Stimulated activated CD8-positive, alpha-beta memory T cell treated with anti-CD3 and anti-CD28 coated beads, Interleukin-4, amount 100 ng/mL, for 24 hours (primary cell): ENCODE measurements at regions not wholly inside any gene's neighbourhood (a gene's known extent, or its start where the extent isn't known, plus 50 kb on each side); places are given as distances from the start of the nearest gene placed in this dataset.
"Not testable (repeated sequence)": the region's sequence is repeated elsewhere in the genome, so short reads cannot be mapped to it uniquely, and the experiment has no call there.

Source experiments
- DNase-seq: peaks from one replicate; pipeline ENCODE4 v3.0.0-alpha.2; 2020; ENCODE audit warnings: low read depth

- DNase-seq = no peak
These were observed 244.9 kb downstream of the ARHGAP12 start for GRCh38 chr10:31683682-31684081.

- no peak for DNase-seq
These were observed 248.7 kb downstream of the ARHGAP12 start for GRCh38 chr10:31679936-31680335.

GRCh38 chr10:31678575-31679516, 249.8 kb downstream of the ARHGAP12 start:
- DNase-seq = no peak

- DNase-seq = no peak
These were observed 250.5 kb downstream of the ARHGAP12 start for GRCh38 chr10:31678139-31678536.

- no peak for DNase-seq
These were observed 251.2 kb downstream of the ARHGAP12 start for GRCh38 chr10:31677195-31678138.

- DNase-seq = no peak
These were observed 252.9 kb downstream of the ARHGAP12 start for GRCh38 chr10:31675726-31676125.

GRCh38 chr10:31669357-31669756, 259.3 kb downstream of the ARHGAP12 start:
- DNase-seq = no peak

GRCh38 chr10:31668326-31668725, 260.3 kb downstream of the ARHGAP12 start:
- DNase-seq = no peak

GRCh38 chr10:31665764-31666279, 262.8 kb downstream of the ARHGAP12 start:
- DNase-seq = not testable (repeated sequence)

- DNase-seq = no peak
These were observed 263.8 kb downstream of the ARHGAP12 start for GRCh38 chr10:31664803-31665202.

- not testable (repeated sequence) for DNase-seq
These were observed 264.6 kb downstream of the ARHGAP12 start for GRCh38 chr10:31664071-31664470.

- DNase-seq = no peak
These were observed 268.3 kb downstream of the ARHGAP12 start for GRCh38 chr10:31660300-31660699.

GRCh38 chr10:31659665-31660064, 269.0 kb downstream of the ARHGAP12 start:
- DNase-seq = no peak

GRCh38 chr10:31657434-31657872, 271.2 kb downstream of the ARHGAP12 start:
- DNase-seq = no peak

GRCh38 chr10:31656851-31657433, 271.7 kb downstream of the ARHGAP12 start:
- DNase-seq = no peak

GRCh38 chr10:31652038-31652437, 276.6 kb downstream of the ARHGAP12 start:
- no peak for DNase-seq

GRCh38 chr10:31650010-31650409, 278.6 kb downstream of the ARHGAP12 start:
- DNase-seq = no peak

- DNase-seq = no peak
These were observed 279.7 kb downstream of the ARHGAP12 start for GRCh38 chr10:31648966-31649365.

- DNase-seq = no peak
These were observed 280.8 kb downstream of the ARHGAP12 start for GRCh38 chr10:31647861-31648260.

- no peak for DNase-seq
These were observed 282.1 kb downstream of the ARHGAP12 start for GRCh38 chr10:31646519-31646918.

GRCh38 chr10:31645786-31646185, 282.8 kb downstream of the ARHGAP12 start:
- DNase-seq = no peak
